ENCODE measurements at regions not wholly inside any gene's neighbourhood (a gene's known extent, or its start where the extent isn't known, plus 50 kb on each side); places are given as distances from the start of the nearest gene placed in this dataset.

DNA sequence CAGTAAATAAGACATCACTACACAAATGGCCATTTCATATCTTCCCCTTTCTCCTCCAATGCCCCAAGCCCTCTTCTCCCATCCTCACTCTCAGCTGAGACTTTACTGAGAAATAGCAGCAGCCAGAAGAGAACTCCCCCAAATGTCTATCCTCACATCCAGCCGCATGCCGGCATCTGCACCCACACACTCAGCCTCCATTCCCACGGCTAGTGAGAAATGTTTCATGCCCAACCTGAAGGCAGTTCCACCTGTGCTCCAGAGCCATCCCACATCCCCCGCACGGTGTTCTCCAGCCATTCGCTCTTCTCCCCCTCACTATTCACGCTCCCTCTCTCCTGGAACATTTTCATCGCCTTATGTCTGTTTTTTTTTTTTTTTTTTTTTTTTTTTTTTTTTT, 208.7 kb upstream of the DIO3 start (continued):
- TF ChIP-seq, protein P1, sequence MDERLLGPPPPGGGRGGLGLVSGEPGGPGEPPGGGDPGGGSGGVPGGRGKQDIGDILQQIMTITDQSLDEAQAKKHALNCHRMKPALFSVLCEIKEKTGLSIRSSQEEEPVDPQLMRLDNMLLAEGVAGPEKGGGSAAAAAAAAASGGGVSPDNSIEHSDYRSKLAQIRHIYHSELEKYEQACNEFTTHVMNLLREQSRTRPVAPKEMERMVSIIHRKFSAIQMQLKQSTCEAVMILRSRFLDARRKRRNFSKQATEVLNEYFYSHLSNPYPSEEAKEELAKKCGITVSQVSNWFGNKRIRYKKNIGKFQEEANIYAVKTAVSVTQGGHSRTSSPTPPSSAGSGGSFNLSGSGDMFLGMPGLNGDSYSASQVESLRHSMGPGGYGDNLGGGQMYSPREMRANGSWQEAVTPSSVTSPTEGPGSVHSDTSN (CRISPR knock-in tag; IDR thresholded peaks at IDR 0.05): no peak
- no peak for TF ChIP-seq ZNF24 (IDR thresholded peaks at IDR 0.05)
- no peak for TF ChIP-seq ZNF598 (CRISPR knock-in tag; IDR thresholded peaks at IDR 0.05; ENCODE audit: borderline replicate concordance)
- TF ChIP-seq, protein P2, sequence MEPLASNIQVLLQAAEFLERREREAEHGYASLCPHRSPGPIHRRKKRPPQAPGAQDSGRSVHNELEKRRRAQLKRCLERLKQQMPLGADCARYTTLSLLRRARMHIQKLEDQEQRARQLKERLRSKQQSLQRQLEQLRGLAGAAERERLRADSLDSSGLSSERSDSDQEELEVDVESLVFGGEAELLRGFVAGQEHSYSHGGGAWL (CRISPR knock-in tag; IDR thresholded peaks at IDR 0.05): no peak
- TF ChIP-seq HNRNPK (IDR thresholded peaks at IDR 0.05; ENCODE audit: low read depth, low read length, poor library complexity, severe bottlenecking): no peak
- no peak for TF ChIP-seq AKAP8 (CRISPR knock-in tag; IDR thresholded peaks at IDR 0.05)
- no peak for TF ChIP-seq MAFF (IDR thresholded peaks at IDR 0.05; ENCODE audit: low read depth, low read length)
- TF ChIP-seq GTF2F1 (IDR thresholded peaks at IDR 0.05; ENCODE audit: low read length): no peak
- TF ChIP-seq NAIF1 (CRISPR knock-in tag; IDR thresholded peaks at IDR 0.05; ENCODE audit: borderline replicate concordance): no peak
- no peak for TF ChIP-seq RAD21 (CRISPR knock-in tag; IDR thresholded peaks at IDR 0.05)
- no peak for TF ChIP-seq ZFP90 (CRISPR knock-in tag; IDR thresholded peaks at IDR 0.05; ENCODE audit: borderline replicate concordance)

DNA sequence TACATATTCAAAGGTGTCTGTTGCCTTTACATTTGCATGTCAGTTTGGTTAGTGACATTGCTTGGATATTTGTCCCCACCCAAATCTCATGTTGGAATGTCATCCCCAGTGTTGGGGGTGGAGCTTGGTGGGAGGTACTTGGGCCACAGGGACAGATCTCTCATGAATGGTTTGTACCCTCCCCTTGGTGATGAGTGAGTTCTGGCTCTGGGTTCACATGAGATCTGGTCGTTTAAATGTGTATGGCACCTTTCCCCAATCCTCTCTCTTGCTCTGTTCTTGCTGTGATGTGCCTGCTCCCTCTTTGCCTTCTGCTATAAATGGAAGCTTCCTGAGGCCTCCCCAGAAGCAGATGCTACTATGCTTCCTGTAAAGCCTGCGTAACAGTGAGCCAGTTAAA, 207.9 kb upstream of the DIO3 start:
- WGBS (ENCODE audit: low lambda C conversion rate): 6% methylated on average over 2 of the region's 2 CpGs
- intact Hi-C loops (cut with micrococcal nuclease; ENCODE audit: unreplicated experiment): no loop called here
- no peak for TF ChIP-seq GLI4 (CRISPR knock-in tag; IDR thresholded peaks at IDR 0.05; ENCODE audit: borderline replicate concordance)
- Histone ChIP-seq H3K79me2 (ENCODE audit: insufficient read depth, low read length) (no peaks in the 10 kb centered on the region), H3K9ac (ENCODE audit: insufficient read depth, low read depth, low read length) (no peak overlapping the region), H4K20me1 (ENCODE audit: insufficient read depth, low read length) (no peaks in the 10 kb centered on the region), H3K36me3 (replicated peaks in 1 of 2; ENCODE audit: control insufficient read depth in 1 of 2, insufficient read depth in 2 of 2, low read length in 2 of 2) (no peaks in the 10 kb centered on the region), H3K4me3 (replicated peaks in 1 of 3; ENCODE audit: insufficient read depth in 1 of 3, low read depth in 2 of 3, low read length in 3 of 3) (no peak overlapping the region), H2AFZ (ENCODE audit: low read length) (no peak overlapping the region), H3K4me1 (ENCODE audit: insufficient read depth, low read length) (peaks cover 24% of the 10 kb centered on the region), H3K4me2 (ENCODE audit: low read depth, low read length) (no peak overlapping the region), H3K9me3 (ENCODE audit: low read length) (no peaks in the 10 kb centered on the region), H3K27me3 (ENCODE audit: control insufficient read depth in 1 of 2, insufficient read depth in 2 of 2, low read length in 2 of 2) (peaks cover 0 to 32% of the 10 kb centered on the region in 2 experiments; a peak in 3 of 5 replicates), H3K27ac (ENCODE audit: extremely low read length, insufficient read depth, low read length) (no peak overlapping the region)
- no peak for FAIRE-seq
- in situ Hi-C loops (cut with HindIII; ENCODE audit: extremely low pct_ligation_motif_present, low pct_unique_long_range_greater_than_20kb): no loop called here
- POLR2A ChIA-PET: no interaction called here
- ATAC-seq: no peak
- no TSS peak for BruUV-seq (replicated peaks)
- no peak for DNase-seq (ENCODE audit: low spot score)
- CTCF ChIA-PET (ENCODE audit: low intra/inter-chr PET ratio, low total read pairs): no interaction called here
